ENCODE measurements at regions not wholly inside any gene's neighbourhood (a gene's known extent, or its start where the extent isn't known, plus 50 kb on each side); places are given as distances from the start of the nearest gene placed in this dataset.

- TF ChIP-seq, protein P1, sequence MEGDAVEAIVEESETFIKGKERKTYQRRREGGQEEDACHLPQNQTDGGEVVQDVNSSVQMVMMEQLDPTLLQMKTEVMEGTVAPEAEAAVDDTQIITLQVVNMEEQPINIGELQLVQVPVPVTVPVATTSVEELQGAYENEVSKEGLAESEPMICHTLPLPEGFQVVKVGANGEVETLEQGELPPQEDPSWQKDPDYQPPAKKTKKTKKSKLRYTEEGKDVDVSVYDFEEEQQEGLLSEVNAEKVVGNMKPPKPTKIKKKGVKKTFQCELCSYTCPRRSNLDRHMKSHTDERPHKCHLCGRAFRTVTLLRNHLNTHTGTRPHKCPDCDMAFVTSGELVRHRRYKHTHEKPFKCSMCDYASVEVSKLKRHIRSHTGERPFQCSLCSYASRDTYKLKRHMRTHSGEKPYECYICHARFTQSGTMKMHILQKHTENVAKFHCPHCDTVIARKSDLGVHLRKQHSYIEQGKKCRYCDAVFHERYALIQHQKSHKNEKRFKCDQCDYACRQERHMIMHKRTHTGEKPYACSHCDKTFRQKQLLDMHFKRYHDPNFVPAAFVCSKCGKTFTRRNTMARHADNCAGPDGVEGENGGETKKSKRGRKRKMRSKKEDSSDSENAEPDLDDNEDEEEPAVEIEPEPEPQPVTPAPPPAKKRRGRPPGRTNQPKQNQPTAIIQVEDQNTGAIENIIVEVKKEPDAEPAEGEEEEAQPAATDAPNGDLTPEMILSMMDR (IDR thresholded peaks at IDR 0.05): no peak
- TF ChIP-seq POLR2A (IDR thresholded peaks at IDR 0.05): no peak
Measured at GRCh38 chr4:188661502-188661901, 522.3 kb downstream of the TRIML1 start.
